CD8-positive, alpha-beta memory T cell (primary cell): ENCODE measurements at regions not wholly inside any gene's neighbourhood (a gene's known extent, or its start where the extent isn't known, plus 50 kb on each side); places are given as distances from the start of the nearest gene placed in this dataset.

Experiments used
- CTCF ChIA-PET: fragments of 350-600 bp; sonication (Branson Sonifier 250); formaldehyde crosslinking; loops from one replicate; lab custom pipeline; 2021; ENCODE audit warnings: antibody characterized with exemption; lab: Charles Lee
- POLR2A ChIA-PET: fragments of 350-600 bp; sonication (Branson Sonifier 250); formaldehyde crosslinking; loops from one replicate; lab custom pipeline; 2021; ENCODE audit warnings: antibody characterized with exemption; lab: Charles Lee
- DNase-seq, 5 donors: peaks; one replicate each; pipeline versions ENCODE4 v3.0.0 to v3.0.0-alpha.2; 2020 to 2022; ENCODE audit warnings: mixed read lengths in 1 of 5
- H3K27ac ChIP-seq: one replicate; pipeline ENCODE4 v1.7.0; 2013; ENCODE audit warnings: low read depth, mild to moderate bottlenecking, low read length, moderate library complexity
- H3K27me3 ChIP-seq: 2 replicates; pipeline ENCODE4 v1.7.0; 2013; ENCODE audit warnings: low read length, mild to moderate bottlenecking; ENCODE audit not compliant: insufficient read depth, poor library complexity, severe bottlenecking
- H3K36me3 ChIP-seq: 2 replicates; pipeline ENCODE4 v1.7.0; 2013; ENCODE audit warnings: mild to moderate bottlenecking, low read length, moderate library complexity; ENCODE audit not compliant: insufficient read depth
- H3K4me1 ChIP-seq: 2 replicates; pipeline ENCODE4 v1.7.0; 2013; ENCODE audit warnings: mild to moderate bottlenecking, low read length, moderate library complexity; ENCODE audit not compliant: insufficient read depth
- H3K4me3 ChIP-seq: 2 replicates; pipeline ENCODE4 v1.7.0; 2013; ENCODE audit warnings: mild to moderate bottlenecking, low read length
- H3K9me3 ChIP-seq: 2 replicates; pipeline ENCODE4 v1.7.0; 2013; ENCODE audit warnings: mild to moderate bottlenecking, low read length
- H3K27ac Mint-ChIP-seq, 8 donors: one replicate each; pipeline ENCODE4 v1.8.0; 2020 to 2021; ENCODE audit warnings: mixed read lengths in 8 of 8, mild to moderate bottlenecking in 6 of 8, inconsistent platforms in 3 of 8, moderate library complexity in 3 of 8
- H3K27me3 Mint-ChIP-seq, 2 donors: one replicate each; pipeline ENCODE4 v1.8.0; 2020 to 2021; ENCODE audit warnings: mixed read lengths in 2 of 2, mild to moderate bottlenecking in 1 of 2, moderate library complexity in 1 of 2
- H3K36me3 Mint-ChIP-seq, 3 donors: one replicate each; pipeline ENCODE4 v1.8.0; 2020 to 2021; ENCODE audit warnings: mixed read lengths in 3 of 3, inconsistent platforms in 1 of 3, mild to moderate bottlenecking in 1 of 3
- H3K4me1 Mint-ChIP-seq, 3 donors: one replicate each; pipeline ENCODE4 v1.8.0; 2020 to 2021; ENCODE audit warnings: mixed read lengths in 3 of 3, inconsistent platforms in 1 of 3, mild to moderate bottlenecking in 1 of 3
- H3K4me3 Mint-ChIP-seq, 7 donors: one replicate each; pipeline ENCODE4 v1.8.0; 2020 to 2021; ENCODE audit warnings: mixed read lengths in 7 of 7, mild to moderate bottlenecking in 6 of 7, moderate library complexity in 4 of 7, inconsistent platforms in 2 of 7
- H3K9me3 Mint-ChIP-seq, 5 donors: one replicate each; pipeline ENCODE4 v1.8.0; 2020 to 2022; ENCODE audit warnings: mixed read lengths in 5 of 5, mild to moderate bottlenecking in 3 of 5, moderate library complexity in 2 of 5, inconsistent platforms in 1 of 5

DNA sequence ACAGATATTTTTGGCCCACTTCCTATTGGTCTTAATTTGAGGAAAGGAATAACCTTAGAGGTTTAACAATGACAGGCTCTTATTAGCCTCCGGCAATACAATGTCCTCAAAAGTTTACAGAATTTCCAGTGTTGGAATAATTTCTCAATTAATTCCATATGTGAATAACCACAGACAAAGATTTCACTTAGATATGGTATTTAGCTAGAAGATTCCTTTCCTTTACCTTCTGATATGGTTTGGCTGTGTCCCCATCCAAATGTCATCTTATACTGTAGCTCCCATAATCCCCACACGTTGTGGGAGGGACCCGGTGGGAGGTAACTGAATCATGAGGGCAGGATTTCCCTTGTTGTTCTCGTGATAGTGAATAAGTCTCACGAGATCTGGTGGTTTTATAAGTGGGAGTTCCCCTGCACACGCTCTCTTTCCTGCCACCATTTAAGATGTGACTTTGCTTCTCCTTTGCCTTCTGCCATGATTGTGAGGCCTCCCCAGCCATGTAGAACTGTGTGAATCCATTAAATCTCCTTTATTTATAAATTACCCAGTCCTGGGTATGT is 54.9 kb upstream of the RGS7 start:
- CTCF ChIA-PET: interaction anchor here (1.4 kb wide), 1 partner anchor 10 kb away, joined by 3 read pairs; no protein-coding TSS in a partner anchor
- H3K4me1 ChIP-seq: no peaks in the 10 kb centered on the region
- peaks cover 0 to 3% (median 0%) of the 10 kb centered on the region in 5 donors for H3K9me3 Mint-ChIP-seq

DNA sequence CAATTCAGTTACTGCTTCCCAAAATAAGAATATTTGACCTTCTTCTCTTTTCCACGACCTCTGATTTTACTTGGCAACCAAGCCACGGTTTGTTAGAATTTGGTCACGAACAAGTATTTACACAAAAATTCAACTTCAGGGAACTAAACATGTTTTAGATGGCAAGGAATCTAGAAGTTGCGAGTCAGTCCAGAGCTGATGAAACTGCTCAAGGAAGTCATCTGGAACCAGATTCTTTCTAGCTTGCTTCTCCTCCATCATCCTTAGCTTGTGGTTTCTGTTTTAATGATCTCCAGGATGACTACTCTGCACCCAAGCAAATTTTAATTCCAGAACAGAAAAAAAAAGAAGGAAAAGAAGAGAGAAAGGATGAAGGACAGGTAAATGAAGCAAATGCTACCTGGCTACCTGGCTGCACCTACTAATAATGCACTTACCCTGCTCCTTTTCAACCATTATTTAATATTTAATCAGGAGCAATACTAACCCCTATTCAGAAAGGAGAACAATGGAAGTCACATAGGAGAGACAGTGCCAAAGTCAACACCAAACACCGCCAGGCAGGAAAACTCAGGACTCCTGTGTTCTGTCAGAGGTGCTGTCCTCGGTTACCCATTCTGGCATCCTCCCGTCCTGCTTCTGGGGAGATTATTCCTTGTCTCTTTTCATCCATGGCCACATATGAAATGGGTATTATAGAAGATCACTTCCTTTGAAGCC is 54.2 kb upstream of the RGS7 start:
- CTCF ChIA-PET: interaction anchor here (1.4 kb wide), 1 partner anchor 10 kb away, joined by 3 read pairs; no protein-coding TSS in a partner anchor
- no peaks in the 10 kb centered on the region for H3K36me3 ChIP-seq
- DNase-seq: no peak
- no peak overlapping the region for H3K4me3 Mint-ChIP-seq
- no peak overlapping the region for H3K27ac ChIP-seq
- no peaks in the 10 kb centered on the region for H3K27me3 ChIP-seq
- no peak overlapping the region for H3K27ac Mint-ChIP-seq
- H3K4me3 ChIP-seq: no peak overlapping the region
- peaks cover 1 to 4% of the 10 kb centered on the region in 2 donors for H3K27me3 Mint-ChIP-seq
- H3K9me3 ChIP-seq: no peaks in the 10 kb centered on the region
- no peaks in the 10 kb centered on the region for H3K4me1 Mint-ChIP-seq
- peaks cover 0 to 4% (median 0%) of the 10 kb centered on the region in 3 donors for H3K36me3 Mint-ChIP-seq
- POLR2A ChIA-PET: no interaction called here
- H3K4me1 ChIP-seq: no peaks in the 10 kb centered on the region
- H3K9me3 Mint-ChIP-seq: peaks cover 0 to 3% (median 0%) of the 10 kb centered on the region in 5 donors

More for the DNA sequence above, 54.9 kb upstream of the RGS7 start:
- POLR2A ChIA-PET: no interaction called here
- H3K9me3 ChIP-seq: no peaks in the 10 kb centered on the region
- no peak overlapping the region for H3K27ac ChIP-seq
- no peak for DNase-seq
- Mint-ChIP-seq H3K27me3 (peaks cover 1 to 4% of the 10 kb centered on the region in 2 donors), H3K36me3 (peaks cover 0 to 4% (median 0%) of the 10 kb centered on the region in 3 donors), H3K4me3 (no peak overlapping the region), H3K4me1 (no peaks in the 10 kb centered on the region), H3K27ac (no peak overlapping the region)
- H3K36me3 ChIP-seq: no peaks in the 10 kb centered on the region
- H3K4me3 ChIP-seq: no peak overlapping the region
- no peaks in the 10 kb centered on the region for H3K27me3 ChIP-seq

DNA sequence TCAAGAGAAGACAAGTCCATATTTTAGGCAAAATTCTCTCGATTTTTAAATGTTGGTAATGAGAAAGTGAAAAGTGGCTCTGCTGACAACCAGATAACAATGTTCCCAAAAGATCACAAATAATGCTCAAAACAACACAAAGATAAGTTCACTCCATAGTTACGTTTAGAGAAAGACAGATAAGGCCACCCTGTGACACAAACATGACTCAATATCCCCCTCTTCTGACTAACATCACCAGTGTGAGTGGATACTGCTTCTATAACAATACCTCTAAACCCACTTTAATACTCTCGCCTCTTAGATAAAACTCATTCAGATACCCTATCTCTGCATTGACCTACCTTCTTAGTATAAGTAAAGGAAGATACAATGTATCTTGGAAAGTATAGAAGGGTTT is 51.2 kb upstream of the RGS7 start:
- Histone ChIP-seq H3K9me3 (no peaks in the 10 kb centered on the region), H3K27me3 (no peaks in the 10 kb centered on the region), H3K4me1 (no peaks in the 10 kb centered on the region), H3K4me3 (no peak overlapping the region), H3K36me3 (no peaks in the 10 kb centered on the region), H3K27ac (no peak overlapping the region)
- ChIA-PET CTCF (no interaction called here), POLR2A (no interaction called here)
- H3K9me3 Mint-ChIP-seq: peaks cover 0 to 3% (median 0%) of the 10 kb centered on the region in 5 donors
- peaks cover 0 to 4% (median 0%) of the 10 kb centered on the region in 3 donors for H3K36me3 Mint-ChIP-seq
- no peaks in the 10 kb centered on the region for H3K4me1 Mint-ChIP-seq
- DNase-seq: no peak
- no peak overlapping the region for H3K27ac Mint-ChIP-seq
- peaks cover 1 to 4% of the 10 kb centered on the region in 2 donors for H3K27me3 Mint-ChIP-seq
- H3K4me3 Mint-ChIP-seq: no peak overlapping the region
